Small intestine (tissue), 7 donors: ENCODE measurements at regions not wholly inside any gene's neighbourhood (a gene's known extent, or its start where the extent isn't known, plus 50 kb on each side); places are given as distances from the start of the nearest gene placed in this dataset.
"Not testable (repeated sequence)": the region's sequence is repeated elsewhere in the genome, so short reads cannot be mapped to it uniquely, and the experiment has no call there.

ENCODE experiments used
- DNase-seq, 2 donors: peaks; one replicate each; pipeline versions ENCODE4 v3.0.0 to v3.0.0-alpha.2; 2013
- FAIRE-seq: peaks from 2 replicates; lab custom pipeline; 2012; peaks lifted over from hg19 to GRCh38; lab: Jason Lieb, UNC
- H3K27ac ChIP-seq, 3 donors: one replicate each; pipeline ENCODE4 v1.5.1; 2013; ENCODE audit warnings: low read length in 2 of 3, mild to moderate bottlenecking in 2 of 3, control low read depth in 1 of 3, inconsistent platforms in 1 of 3, low read depth in 1 of 3, moderate library complexity in 1 of 3
- H3K27me3 ChIP-seq, 3 donors: one replicate each; pipeline ENCODE4 v1.6.1; 2013; ENCODE audit warnings: low read length in 3 of 3, inconsistent platforms in 1 of 3; ENCODE audit not compliant: control insufficient read depth in 3 of 3, insufficient read depth in 3 of 3
- H3K36me3 ChIP-seq, 3 donors: one replicate each; pipeline ENCODE4 v1.6.1; 2013; ENCODE audit warnings: low read length in 3 of 3, inconsistent platforms in 1 of 3, low read depth in 1 of 3, mild to moderate bottlenecking in 1 of 3, moderate library complexity in 1 of 3; ENCODE audit not compliant: control insufficient read depth in 3 of 3, insufficient read depth in 2 of 3
- H3K4me1 ChIP-seq, 3 donors: one replicate each; pipeline ENCODE4 v1.6.1; 2013; ENCODE audit warnings: low read length in 2 of 3, inconsistent platforms in 1 of 3, low read depth in 1 of 3, mild to moderate bottlenecking in 1 of 3, moderate library complexity in 1 of 3; ENCODE audit not compliant: control insufficient read depth in 3 of 3, insufficient read depth in 2 of 3
- H3K4me3 ChIP-seq, 3 donors: one replicate each; pipeline ENCODE4 v1.5.1; 2013; ENCODE audit warnings: low read length in 3 of 3, control low read depth in 1 of 3, inconsistent platforms in 1 of 3, low read depth in 1 of 3, mild to moderate bottlenecking in 1 of 3, moderate library complexity in 1 of 3
- H3K9me3 ChIP-seq, 2 donors: one replicate each; pipeline ENCODE4 v1.6.1; 2013; ENCODE audit warnings: low read depth in 1 of 2, low read length in 1 of 2; ENCODE audit not compliant: control insufficient read depth in 2 of 2, insufficient read depth in 1 of 2
- WGBS, 3 donors: extraction: QIAGEN DNeasy Blood & Tissue Kit; methylation state at CpG; one replicate each; pipeline ENCODE4 v1.1.7; 2013; 5-methylcytosine and 5-hydroxymethylcytosine counted together
- donor health status: healthy with polysubstance abuse.
- donor health status: control.
- donor health status: control.
- donor health status: Bipolar disorder and iron deficiency.
- donor health status: healthy.

- Histone ChIP-seq H3K27me3 (no peaks in the 10 kb centered on the region), H3K4me3 (no peak overlapping the region), H3K4me1 (no peaks in the 10 kb centered on the region), H3K9me3 (no peaks in the 10 kb centered on the region), H3K36me3 (no peaks in the 10 kb centered on the region), H3K27ac (no peak overlapping the region)
- DNase-seq (no peak), FAIRE-seq (no peak)
- WGBS, 3 donors, result 40 to 60% methylated on average over 3 of the region's 3 CpGs; no CpG with 5 or more reads in 1 of the 3 donors
Measured at GRCh38 chrY:12288919-12289318, 412.1 kb upstream of the USP9Y start.

DNA sequence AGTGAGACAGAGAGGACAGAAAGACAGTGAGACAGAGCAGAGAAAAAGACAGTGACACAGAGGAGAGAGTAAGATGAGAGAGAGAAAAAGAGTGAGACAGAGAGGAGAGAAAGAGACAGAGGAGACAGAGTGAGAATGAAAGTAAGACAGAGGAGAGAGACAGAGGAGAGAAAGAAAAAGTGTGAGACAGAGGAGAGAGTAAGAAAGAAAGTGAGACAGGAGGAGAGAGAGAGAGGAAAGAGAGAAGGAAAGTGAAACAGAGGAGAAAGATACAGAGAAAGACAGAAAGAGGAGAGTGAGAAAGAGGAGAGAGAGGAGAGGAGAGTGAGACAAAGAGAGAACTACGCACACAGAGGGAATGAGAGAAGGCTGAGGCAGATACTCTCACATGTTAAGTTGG, 411.6 kb upstream of the USP9Y start:
- 67 to 100% methylated on average over 1 of the region's 1 CpG; no CpG with 5 or more reads in 1 of the 3 donors for WGBS, 3 donors
- FAIRE-seq (no peak), DNase-seq (no peak)
- no peaks in the 10 kb centered on the region for H3K4me1 ChIP-seq
- H3K4me3 ChIP-seq, result no peak overlapping the region
- no peak overlapping the region for H3K27ac ChIP-seq
- H3K27me3 ChIP-seq, result no peaks in the 10 kb centered on the region
- no peaks in the 10 kb centered on the region for H3K36me3 ChIP-seq
- no peaks in the 10 kb centered on the region for H3K9me3 ChIP-seq

GRCh38 chrY:12292542-12292941, 408.5 kb upstream of the USP9Y start:
- no peaks in the 10 kb centered on the region for H3K27me3 ChIP-seq
- no peaks in the 10 kb centered on the region for H3K36me3 ChIP-seq
- no peak overlapping the region for H3K27ac ChIP-seq
- no peaks in the 10 kb centered on the region for H3K9me3 ChIP-seq
- no peak overlapping the region for H3K4me3 ChIP-seq
- FAIRE-seq (no peak), DNase-seq (no peak)
- no peaks in the 10 kb centered on the region for H3K4me1 ChIP-seq

DNA sequence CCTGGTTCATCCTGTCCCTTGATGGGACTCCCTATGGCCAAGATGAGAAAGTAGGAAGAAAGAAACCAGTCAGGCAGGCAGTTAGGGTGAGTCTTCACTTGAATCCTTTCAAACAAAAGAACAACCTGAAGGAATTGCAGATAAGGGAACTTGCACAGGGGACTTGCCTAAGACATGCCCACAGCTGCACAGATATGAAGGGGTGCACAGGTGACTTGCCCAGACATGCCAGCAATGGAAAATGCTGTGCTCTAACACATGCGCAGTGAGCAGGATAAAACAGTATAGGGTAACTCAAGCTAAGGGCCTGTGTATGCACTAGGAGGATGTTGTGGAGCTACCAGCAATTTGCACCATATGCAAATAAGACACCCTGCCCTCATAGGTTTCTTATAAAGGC, 404.6 kb upstream of the USP9Y start:
- H3K27me3 ChIP-seq, result no peaks in the 10 kb centered on the region
- no peak for DNase-seq
- H3K27ac ChIP-seq, result no peak overlapping the region
- H3K9me3 ChIP-seq, result no peaks in the 10 kb centered on the region
- 100% methylated on average over 1 of the region's 1 CpG; no CpG with 5 or more reads in 1 of the 3 donors for WGBS, 3 donors
- no peaks in the 10 kb centered on the region for H3K4me1 ChIP-seq
- no peak overlapping the region for H3K4me3 ChIP-seq
- FAIRE-seq, result no peak
- H3K36me3 ChIP-seq, result no peaks in the 10 kb centered on the region

- 14 to 48% methylated on average over 2 to 9 of the region's 9 CpGs; no CpG with 5 or more reads in 1 of the 3 donors for WGBS, 3 donors
- H3K4me1 ChIP-seq, H3K27me3 ChIP-seq, H3K9me3 ChIP-seq, H3K4me3 ChIP-seq, FAIRE-seq, H3K36me3 ChIP-seq: not testable (repeated sequence)
- DNase-seq, result peak; percentile 84 to 90
- H3K27ac ChIP-seq, result peak overlapping the region in 1 of 3 donors; percentile 42
Measured at GRCh38 chrY:12299796-12300195, 401.2 kb upstream of the USP9Y start.

- H3K27ac ChIP-seq, result peak overlapping the region in 1 of 3 donors; percentile 4
- H3K9me3 ChIP-seq, result no peaks in the 10 kb centered on the region
- FAIRE-seq (no peak), DNase-seq (peak; percentile 2 to 52)
- 8 to 63% methylated on average over 4 of the region's 4 CpGs; no CpG with 5 or more reads in 1 of the 3 donors for WGBS, 3 donors
- H3K4me1 ChIP-seq, result no peaks in the 10 kb centered on the region
- H3K36me3 ChIP-seq, result no peaks in the 10 kb centered on the region
- no peak overlapping the region for H3K4me3 ChIP-seq
- H3K27me3 ChIP-seq, result no peaks in the 10 kb centered on the region
Measured at GRCh38 chrY:12303464-12303863, 397.6 kb upstream of the USP9Y start.

DNA sequence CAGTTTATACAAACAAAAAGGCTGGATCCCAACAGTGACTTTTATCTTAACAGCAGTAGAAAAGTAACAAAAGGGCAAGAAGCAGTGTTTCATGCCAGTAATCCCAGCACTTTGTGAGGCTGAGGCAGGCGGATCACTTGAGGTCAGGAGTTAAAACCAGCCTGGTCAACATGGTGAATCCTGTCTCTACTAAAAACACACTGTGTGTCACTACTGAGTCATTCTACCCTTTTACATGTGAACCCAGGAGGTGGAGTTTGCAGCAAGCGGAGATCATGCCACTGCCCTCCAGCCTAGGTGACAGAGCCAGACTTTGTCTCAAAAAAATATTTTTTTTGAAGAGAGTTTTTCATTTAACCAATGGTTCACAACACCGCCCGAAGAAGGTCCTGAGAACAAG, 395.6 kb upstream of the USP9Y start:
- H3K36me3 ChIP-seq, result no peaks in the 10 kb centered on the region
- H3K27me3 ChIP-seq, result no peaks in the 10 kb centered on the region
- 81 to 84% methylated on average over 4 of the region's 4 CpGs; no CpG with 5 or more reads in 1 of the 3 donors for WGBS, 3 donors
- no peak for DNase-seq
- H3K4me3 ChIP-seq, result no peak overlapping the region
- H3K27ac ChIP-seq, result no peak overlapping the region
- no peaks in the 10 kb centered on the region for H3K9me3 ChIP-seq
- no peak for FAIRE-seq
- no peaks in the 10 kb centered on the region for H3K4me1 ChIP-seq

DNA sequence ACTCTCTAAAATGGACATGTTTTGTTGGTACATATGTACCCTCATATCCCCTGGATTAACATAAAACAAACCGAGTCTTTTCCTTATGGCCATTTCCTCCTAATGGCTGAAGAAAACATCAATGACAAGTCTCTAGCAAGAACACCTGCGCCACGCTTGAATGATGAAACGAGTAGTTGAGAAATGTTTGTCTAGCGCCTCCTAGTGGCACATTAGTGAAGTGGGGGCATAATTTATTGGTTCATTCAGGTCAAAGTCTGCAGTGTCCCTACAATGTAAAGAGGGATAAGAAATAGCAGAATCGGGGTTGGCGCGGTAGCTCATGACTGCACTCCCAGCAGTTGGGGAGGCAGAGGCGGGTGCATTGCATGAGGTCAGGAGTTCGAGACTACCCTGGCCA, 391.8 kb upstream of the USP9Y start:
- Histone ChIP-seq H3K4me1 (no peaks in the 10 kb centered on the region), H3K4me3 (no peak overlapping the region), H3K27me3 (no peaks in the 10 kb centered on the region), H3K27ac (no peak overlapping the region), H3K36me3 (no peaks in the 10 kb centered on the region), H3K9me3 (no peaks in the 10 kb centered on the region)
- 15 to 19% methylated on average over 10 of the region's 10 CpGs; no CpG with 5 or more reads in 1 of the 3 donors for WGBS, 3 donors
- FAIRE-seq, result no peak
- DNase-seq, result peak; percentile 67 to 78

DNA sequence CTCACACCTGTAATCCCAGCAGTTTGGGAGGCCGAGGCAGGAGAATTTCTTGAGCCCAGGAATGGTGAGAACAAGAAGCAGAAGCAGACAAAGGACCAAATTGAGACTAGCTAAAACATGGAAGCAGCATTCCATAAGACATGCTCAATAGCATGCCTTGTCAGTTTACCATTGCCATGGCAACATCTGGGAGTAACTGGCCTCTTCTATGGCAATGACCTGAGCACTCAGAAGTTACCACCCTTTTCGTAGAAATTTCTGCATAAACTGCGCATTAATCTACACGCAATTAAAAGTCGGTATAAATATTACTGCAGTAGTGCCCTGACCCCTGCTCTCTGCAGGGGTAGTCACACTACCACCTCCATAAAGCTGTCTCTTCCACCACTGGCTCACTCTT, 390.2 kb upstream of the USP9Y start:
- H3K27me3 ChIP-seq, result no peaks in the 10 kb centered on the region
- no peaks in the 10 kb centered on the region for H3K4me1 ChIP-seq
- H3K27ac ChIP-seq, result no peak overlapping the region
- H3K36me3 ChIP-seq, result no peaks in the 10 kb centered on the region
- no peaks in the 10 kb centered on the region for H3K9me3 ChIP-seq
- FAIRE-seq (no peak), DNase-seq (no peak)
- H3K4me3 ChIP-seq, result no peak overlapping the region
- WGBS, 3 donors, result 88 to 96% methylated on average over 5 of the region's 5 CpGs; no CpG with 5 or more reads in 1 of the 3 donors
